ENCODE measurements at regions not wholly inside any gene's neighbourhood (a gene's known extent, or its start where the extent isn't known, plus 50 kb on each side); places are given as distances from the start of the nearest gene placed in this dataset.

GRCh38 chr4:108370291-108371141 is 201.8 kb upstream of the LEF1 start:
- Mint-ChIP-seq H3K27ac (ENCODE audit: unreplicated experiment) (no peak overlapping the region), H3K4me1 (ENCODE audit: unreplicated experiment) (no peaks in the 10 kb centered on the region), H3K36me3 (ENCODE audit: low read depth, unreplicated experiment) (no peaks in the 10 kb centered on the region), H3K9me3 (ENCODE audit: unreplicated experiment) (no peaks in the 10 kb centered on the region), H3K27me3 (ENCODE audit: unreplicated experiment) (no peaks in the 10 kb centered on the region), H3K4me3 (ENCODE audit: unreplicated experiment) (no peak overlapping the region)
- no peak for DNase-seq (ENCODE audit: low spot score)
- TF ChIP-seq, protein P1, sequence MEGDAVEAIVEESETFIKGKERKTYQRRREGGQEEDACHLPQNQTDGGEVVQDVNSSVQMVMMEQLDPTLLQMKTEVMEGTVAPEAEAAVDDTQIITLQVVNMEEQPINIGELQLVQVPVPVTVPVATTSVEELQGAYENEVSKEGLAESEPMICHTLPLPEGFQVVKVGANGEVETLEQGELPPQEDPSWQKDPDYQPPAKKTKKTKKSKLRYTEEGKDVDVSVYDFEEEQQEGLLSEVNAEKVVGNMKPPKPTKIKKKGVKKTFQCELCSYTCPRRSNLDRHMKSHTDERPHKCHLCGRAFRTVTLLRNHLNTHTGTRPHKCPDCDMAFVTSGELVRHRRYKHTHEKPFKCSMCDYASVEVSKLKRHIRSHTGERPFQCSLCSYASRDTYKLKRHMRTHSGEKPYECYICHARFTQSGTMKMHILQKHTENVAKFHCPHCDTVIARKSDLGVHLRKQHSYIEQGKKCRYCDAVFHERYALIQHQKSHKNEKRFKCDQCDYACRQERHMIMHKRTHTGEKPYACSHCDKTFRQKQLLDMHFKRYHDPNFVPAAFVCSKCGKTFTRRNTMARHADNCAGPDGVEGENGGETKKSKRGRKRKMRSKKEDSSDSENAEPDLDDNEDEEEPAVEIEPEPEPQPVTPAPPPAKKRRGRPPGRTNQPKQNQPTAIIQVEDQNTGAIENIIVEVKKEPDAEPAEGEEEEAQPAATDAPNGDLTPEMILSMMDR (IDR thresholded peaks at IDR 0.05; ENCODE audit: unreplicated experiment), result no peak

DNA sequence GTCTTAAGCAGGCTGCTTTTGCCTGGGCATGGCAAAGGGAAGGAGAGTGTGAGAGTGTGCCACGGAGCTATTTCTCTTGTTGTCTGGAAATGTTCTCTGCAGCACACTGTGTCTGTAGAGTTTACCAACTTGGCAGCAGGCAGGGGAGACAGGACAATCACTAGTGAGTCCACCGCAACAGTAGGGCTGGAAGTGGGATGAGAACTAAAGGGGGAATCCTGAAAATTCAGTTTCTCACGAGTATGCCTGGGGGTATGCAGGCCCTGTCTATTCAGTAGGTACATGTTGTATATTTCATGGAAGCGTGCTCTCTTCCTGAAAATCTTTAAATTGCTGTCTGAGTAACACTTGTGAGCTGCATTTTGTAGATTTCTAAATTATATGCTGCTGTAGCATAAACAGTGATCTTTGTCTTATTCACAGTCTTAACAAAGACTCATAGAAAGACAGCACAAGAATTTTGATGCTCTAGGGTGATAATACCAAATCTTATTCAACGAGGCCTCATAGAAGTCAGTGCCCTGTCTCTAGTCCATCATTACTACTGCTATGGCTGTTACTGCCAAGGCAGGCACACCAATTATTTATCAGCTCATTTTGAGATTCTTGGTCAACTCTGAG is 200.4 kb upstream of the LEF1 start:
- no peak for DNase-seq (ENCODE audit: low spot score)
- TF ChIP-seq, protein P1 (IDR thresholded peaks at IDR 0.05; ENCODE audit: unreplicated experiment), result no peak
- H3K4me3 Mint-ChIP-seq (ENCODE audit: unreplicated experiment), result no peak overlapping the region
- no peaks in the 10 kb centered on the region for H3K4me1 Mint-ChIP-seq (ENCODE audit: unreplicated experiment)
- H3K27ac Mint-ChIP-seq (ENCODE audit: unreplicated experiment), result no peak overlapping the region
- H3K27me3 Mint-ChIP-seq (ENCODE audit: unreplicated experiment), result no peaks in the 10 kb centered on the region
- no peaks in the 10 kb centered on the region for H3K36me3 Mint-ChIP-seq (ENCODE audit: low read depth, unreplicated experiment)
- no peaks in the 10 kb centered on the region for H3K9me3 Mint-ChIP-seq (ENCODE audit: unreplicated experiment)

DNA sequence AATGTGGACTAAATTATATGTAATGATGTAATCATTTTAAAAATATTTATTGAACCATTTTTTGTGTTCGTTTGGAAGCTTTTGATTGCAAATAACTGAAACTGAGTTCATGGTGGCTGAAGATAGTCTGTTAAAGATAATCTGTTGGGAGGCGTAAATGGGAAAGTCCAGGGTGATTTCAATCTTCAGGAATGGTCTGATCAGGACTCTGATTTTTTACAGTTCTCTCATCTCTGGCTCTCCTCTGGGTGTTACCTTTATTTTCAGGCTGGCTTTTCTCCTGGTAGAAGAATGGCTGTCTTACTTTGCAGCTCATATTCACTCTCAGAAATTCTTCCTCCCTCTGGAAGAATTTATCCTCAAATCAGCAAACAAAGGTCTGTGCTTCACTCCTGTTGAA is 199.0 kb upstream of the LEF1 start:
- no peaks in the 10 kb centered on the region for H3K4me1 Mint-ChIP-seq (ENCODE audit: unreplicated experiment)
- H3K4me3 Mint-ChIP-seq (ENCODE audit: unreplicated experiment), result no peak overlapping the region
- no peaks in the 10 kb centered on the region for H3K9me3 Mint-ChIP-seq (ENCODE audit: unreplicated experiment)
- no peaks in the 10 kb centered on the region for H3K36me3 Mint-ChIP-seq (ENCODE audit: low read depth, unreplicated experiment)
- H3K27ac Mint-ChIP-seq (ENCODE audit: unreplicated experiment), result no peak overlapping the region
- DNase-seq (ENCODE audit: low spot score), result no peak
- TF ChIP-seq, protein P1 (IDR thresholded peaks at IDR 0.05; ENCODE audit: unreplicated experiment), result no peak
- no peaks in the 10 kb centered on the region for H3K27me3 Mint-ChIP-seq (ENCODE audit: unreplicated experiment)

DNA sequence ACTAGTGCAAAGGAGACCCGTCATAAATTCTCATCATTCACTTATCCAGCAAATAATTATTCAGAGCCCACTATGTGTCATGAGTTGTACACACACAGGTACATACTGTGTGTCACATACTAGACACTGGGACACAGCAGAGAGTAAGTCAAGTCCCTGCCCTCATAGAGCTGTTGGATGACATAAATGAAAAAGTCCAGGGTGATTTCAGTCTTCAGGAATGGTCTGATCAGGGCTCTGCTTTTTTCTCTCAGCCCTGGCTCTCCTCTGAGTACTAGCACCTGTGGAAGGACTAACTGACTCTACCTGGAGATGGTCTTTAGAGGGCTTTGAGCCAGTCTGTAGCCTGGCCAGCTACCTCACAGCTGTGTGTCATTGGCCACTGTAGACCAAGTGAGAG is 198.0 kb upstream of the LEF1 start:
- no peaks in the 10 kb centered on the region for H3K27me3 Mint-ChIP-seq (ENCODE audit: unreplicated experiment)
- TF ChIP-seq, protein P1 (IDR thresholded peaks at IDR 0.05; ENCODE audit: unreplicated experiment), result no peak
- peaks cover 1% of the 10 kb centered on the region for H3K4me1 Mint-ChIP-seq (ENCODE audit: unreplicated experiment)
- no peaks in the 10 kb centered on the region for H3K9me3 Mint-ChIP-seq (ENCODE audit: unreplicated experiment)
- no peak for DNase-seq (ENCODE audit: low spot score)
- no peak overlapping the region for H3K27ac Mint-ChIP-seq (ENCODE audit: unreplicated experiment)
- no peak overlapping the region for H3K4me3 Mint-ChIP-seq (ENCODE audit: unreplicated experiment)
- no peaks in the 10 kb centered on the region for H3K36me3 Mint-ChIP-seq (ENCODE audit: low read depth, unreplicated experiment)

- H3K4me3 Mint-ChIP-seq (ENCODE audit: unreplicated experiment), result no peak overlapping the region
- peaks cover 13% of the 10 kb centered on the region for H3K4me1 Mint-ChIP-seq (ENCODE audit: unreplicated experiment)
- no peaks in the 10 kb centered on the region for H3K9me3 Mint-ChIP-seq (ENCODE audit: unreplicated experiment)
- H3K27ac Mint-ChIP-seq (ENCODE audit: unreplicated experiment), result no peak overlapping the region
- no peaks in the 10 kb centered on the region for H3K36me3 Mint-ChIP-seq (ENCODE audit: low read depth, unreplicated experiment)
- DNase-seq (ENCODE audit: low spot score), result no peak
- TF ChIP-seq, protein P1 (IDR thresholded peaks at IDR 0.05; ENCODE audit: unreplicated experiment), result no peak
- H3K27me3 Mint-ChIP-seq (ENCODE audit: unreplicated experiment), result peaks cover 2% of the 10 kb centered on the region
Observed at GRCh38 chr4:108365551-108365950, 196.8 kb upstream of the LEF1 start.
